Transverse colon (tissue), 4 donors: ENCODE measurements at regions not wholly inside any gene's neighbourhood (a gene's known extent, or its start where the extent isn't known, plus 50 kb on each side); places are given as distances from the start of the nearest gene placed in this dataset.

ENCODE experiments used
- POLR2A ChIP-seq: fragments of 450-650 bp; IDR thresholded peaks from one replicate; pipeline ENCODE4 v1.6.1; 2016; ENCODE audit warnings: antibody characterized with exemption, mild to moderate bottlenecking, moderate library complexity
- POLR2AphosphoS5 ChIP-seq, 3 donors: sonication (generic); formaldehyde crosslinking; IDR thresholded peaks; one replicate each; pipeline ENCODE4 v1.6.1; 2016; ENCODE audit warnings: antibody characterized with exemption in 3 of 3
- TF ChIP-seq, protein P1 (sequence below), 5 experiments: fragments of 200-600 bp in 3 of 5; fragments of 450-650 bp in 2 of 5; sonication (generic) in 3 of 5; IDR thresholded peaks; 1 replicate in 2 of 5; 2 replicates in 3 of 5; pipeline ENCODE4 v1.5.1; 2016 to 2017; ENCODE audit warnings: antibody characterized with exemption in 5 of 5, inconsistent platforms in 3 of 5, mild to moderate bottlenecking in 2 of 5, moderate library complexity in 1 of 5

GRCh38 chrX:96244955-96245354 is 439.7 kb upstream of the DIAPH2 start:
- TF ChIP-seq, protein P1, sequence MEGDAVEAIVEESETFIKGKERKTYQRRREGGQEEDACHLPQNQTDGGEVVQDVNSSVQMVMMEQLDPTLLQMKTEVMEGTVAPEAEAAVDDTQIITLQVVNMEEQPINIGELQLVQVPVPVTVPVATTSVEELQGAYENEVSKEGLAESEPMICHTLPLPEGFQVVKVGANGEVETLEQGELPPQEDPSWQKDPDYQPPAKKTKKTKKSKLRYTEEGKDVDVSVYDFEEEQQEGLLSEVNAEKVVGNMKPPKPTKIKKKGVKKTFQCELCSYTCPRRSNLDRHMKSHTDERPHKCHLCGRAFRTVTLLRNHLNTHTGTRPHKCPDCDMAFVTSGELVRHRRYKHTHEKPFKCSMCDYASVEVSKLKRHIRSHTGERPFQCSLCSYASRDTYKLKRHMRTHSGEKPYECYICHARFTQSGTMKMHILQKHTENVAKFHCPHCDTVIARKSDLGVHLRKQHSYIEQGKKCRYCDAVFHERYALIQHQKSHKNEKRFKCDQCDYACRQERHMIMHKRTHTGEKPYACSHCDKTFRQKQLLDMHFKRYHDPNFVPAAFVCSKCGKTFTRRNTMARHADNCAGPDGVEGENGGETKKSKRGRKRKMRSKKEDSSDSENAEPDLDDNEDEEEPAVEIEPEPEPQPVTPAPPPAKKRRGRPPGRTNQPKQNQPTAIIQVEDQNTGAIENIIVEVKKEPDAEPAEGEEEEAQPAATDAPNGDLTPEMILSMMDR (IDR thresholded peaks at IDR 0.05), result no peak
- no peak for TF ChIP-seq POLR2A
- TF ChIP-seq POLR2AphosphoS5 (IDR thresholded peaks at IDR 0.05), result no peak
